Loucy (cell line): ENCODE measurements at regions not wholly inside any gene's neighbourhood (a gene's known extent, or its start where the extent isn't known, plus 50 kb on each side); places are given as distances from the start of the nearest gene placed in this dataset.

ENCODE experiments used
- H2AFZ ChIP-seq: fragments of 200-600 bp; sonication (generic); 2 replicates; pipeline ENCODE4 v1.6.0; 2016; ENCODE audit warnings: antibody characterized with exemption, mild to moderate bottlenecking, low read length, moderate library complexity
- H3F3A ChIP-seq: fragments of 200-600 bp; 2 replicates; pipeline ENCODE4 v1.6.0; 2016; ENCODE audit warnings: antibody characterized with exemption, low read depth, mild to moderate bottlenecking
- H3K27me3 ChIP-seq: fragments of 200-600 bp; sonication (generic); 2 replicates; pipeline ENCODE4 v1.6.1; 2014; ENCODE audit warnings: low read length, mild to moderate bottlenecking; ENCODE audit not compliant: insufficient read depth, poor library complexity, severe bottlenecking
- H3K36me3 ChIP-seq: fragments of 200-600 bp; sonication (generic); 2 replicates; pipeline ENCODE4 v1.6.1; 2016; ENCODE audit warnings: low read length; ENCODE audit not compliant: insufficient read depth
- H3K4me1 ChIP-seq: fragments of 200-600 bp; sonication (generic); 2 replicates; pipeline ENCODE4 v1.5.1; 2014; ENCODE audit warnings: low read length, mild to moderate bottlenecking; ENCODE audit not compliant: insufficient read depth, poor library complexity, severe bottlenecking
- H3K4me2 ChIP-seq: fragments of 200-600 bp; sonication (generic); 2 replicates; pipeline ENCODE4 v1.6.0; 2014; ENCODE audit warnings: antibody characterized with exemption, low read length, low read depth, mild to moderate bottlenecking; ENCODE audit not compliant: poor library complexity, severe bottlenecking
- H3K4me3 ChIP-seq: fragments of 200-600 bp; sonication (generic); 2 replicates; pipeline ENCODE4 v1.5.1; 2014; ENCODE audit warnings: low read length, mild to moderate bottlenecking, mixed read lengths; ENCODE audit not compliant: poor library complexity, severe bottlenecking
- H3K79me2 ChIP-seq: fragments of 200-600 bp; sonication (generic); 2 replicates; pipeline ENCODE4 v1.6.1; 2014; ENCODE audit warnings: low read length; ENCODE audit not compliant: insufficient read depth
- H3K9ac ChIP-seq: fragments of 200-600 bp; sonication (generic); 2 replicates; pipeline ENCODE4 v1.6.0; 2014; ENCODE audit warnings: mild to moderate bottlenecking, low read depth, low read length, moderate library complexity; ENCODE audit not compliant: poor library complexity, severe bottlenecking
- H3K9me2 ChIP-seq: fragments of 200-600 bp; sonication (generic); replicated peaks from 2 replicates; pipeline ENCODE4 v1.6.1; 2016; ENCODE audit warnings: low read depth, low read length, mixed read lengths
- H3K9me3 ChIP-seq: fragments of 200-600 bp; sonication (generic); 2 replicates; pipeline ENCODE4 v1.6.1; 2014; ENCODE audit warnings: mild to moderate bottlenecking, antibody characterized with exemption, low read length, low read depth; ENCODE audit not compliant: insufficient read depth
- H4K20me1 ChIP-seq: fragments of 200-600 bp; sonication (generic); 2 replicates; pipeline ENCODE4 v1.6.0; 2014; ENCODE audit warnings: antibody characterized with exemption, low read length, mild to moderate bottlenecking; ENCODE audit not compliant: insufficient read depth, poor library complexity, severe bottlenecking
- CTCF ChIP-seq: fragments of 200-600 bp; sonication (generic); conservative IDR thresholded peaks from 2 replicates; pipeline ENCODE4 v1.5.1; 2014; ENCODE audit warnings: mild to moderate bottlenecking, antibody characterized with exemption, low read length
- EZH2phosphoT487 ChIP-seq: fragments of 200-600 bp; IDR thresholded peaks from 2 replicates; pipeline ENCODE4 v1.6.1; 2018; ENCODE audit warnings: antibody characterized with exemption, mild to moderate bottlenecking, moderate library complexity, borderline replicate concordance

DNA sequence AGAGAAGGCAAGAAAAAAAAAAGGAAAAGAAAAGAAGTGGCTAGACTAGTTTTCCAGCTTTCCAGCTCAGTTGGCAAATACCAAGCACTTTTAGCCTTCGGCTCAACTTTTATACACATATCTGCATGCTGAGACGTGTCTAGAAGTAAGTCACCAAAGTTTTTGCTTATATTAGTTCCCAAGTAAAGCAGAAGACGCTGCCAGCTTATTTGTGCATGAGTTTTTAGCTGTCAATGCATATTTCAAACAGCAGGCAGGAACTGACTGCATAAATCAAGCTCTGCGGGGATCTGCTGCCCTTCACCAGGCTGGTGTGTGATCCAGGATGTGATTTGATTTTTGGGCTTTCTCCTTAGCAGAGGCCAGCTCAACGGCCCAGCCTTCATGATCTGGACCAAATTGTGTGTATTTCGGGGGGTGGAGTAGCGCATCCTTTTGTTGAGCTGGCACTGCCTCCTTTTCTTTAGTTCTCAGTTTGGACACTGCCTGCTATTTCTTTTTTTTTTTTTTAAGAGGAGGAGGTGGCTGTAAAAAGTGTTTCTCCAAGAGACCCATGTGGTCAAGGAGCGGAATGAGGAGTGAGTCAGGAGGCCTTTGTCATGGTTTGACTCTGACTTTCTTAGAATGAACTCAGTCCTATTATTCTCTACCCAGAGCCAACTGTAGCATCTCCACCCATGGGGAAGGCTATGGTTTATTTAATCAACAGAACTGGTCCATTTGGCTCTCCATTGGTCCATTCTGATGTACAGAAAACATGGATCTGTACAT is 162.6 kb upstream of the XYLT1 start:
- Histone ChIP-seq H3K9ac (no peak overlapping the region), H4K20me1 (no peaks in the 10 kb centered on the region), H3K36me3 (no peaks in the 10 kb centered on the region), H3K4me3 (no peak overlapping the region), H2AFZ (no peak overlapping the region), H3K4me2 (no peak overlapping the region), H3K27me3 (no peaks in the 10 kb centered on the region), H3K9me2 (no peaks in the 10 kb centered on the region), H3K9me3 (no peaks in the 10 kb centered on the region), H3K4me1 (no peaks in the 10 kb centered on the region), H3F3A (no peaks in the 10 kb centered on the region), H3K79me2 (no peaks in the 10 kb centered on the region)
- TF ChIP-seq CTCF (no peak), EZH2phosphoT487 (no peak)

DNA sequence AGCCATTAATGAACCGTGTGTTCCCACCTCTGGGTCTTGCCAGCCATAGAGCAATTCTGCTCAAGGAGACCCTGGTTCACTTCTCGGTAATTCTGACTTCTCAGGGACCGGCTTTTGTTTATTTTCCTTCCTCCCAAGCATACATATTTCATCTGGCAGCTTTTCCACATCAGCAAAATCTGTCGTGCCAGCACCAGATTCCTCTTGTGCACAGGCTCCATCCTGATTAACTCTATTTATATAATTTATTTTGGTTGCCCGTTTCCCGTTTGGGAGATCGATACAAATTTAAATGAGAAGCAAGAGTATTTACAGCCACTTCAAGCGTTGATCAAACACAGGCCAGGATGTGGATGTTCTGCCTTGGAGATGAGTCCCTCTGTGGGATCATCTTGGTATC is 161.9 kb upstream of the XYLT1 start:
- no peaks in the 10 kb centered on the region for H3K36me3 ChIP-seq

DNA sequence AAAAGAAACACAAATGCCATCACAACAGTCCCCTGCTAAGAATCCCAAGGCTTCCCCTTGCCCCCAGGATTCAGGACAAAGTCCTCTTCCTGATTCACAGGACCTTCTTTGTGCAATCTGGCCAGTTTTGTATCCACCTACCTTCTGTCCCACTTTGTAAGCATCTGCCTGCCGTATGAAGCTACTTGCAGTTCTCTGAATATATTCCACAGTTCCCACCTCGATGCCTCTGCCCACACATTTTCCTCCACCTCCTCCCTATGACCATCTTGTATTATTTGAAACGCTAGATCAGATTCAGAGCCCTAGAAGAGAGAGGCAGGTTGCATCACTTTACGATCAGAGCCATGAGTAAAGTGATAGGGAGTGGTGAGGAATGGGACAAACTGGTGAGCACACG is 159.2 kb upstream of the XYLT1 start:
- Histone ChIP-seq H3K9me2 (no peaks in the 10 kb centered on the region), H3K36me3 (no peaks in the 10 kb centered on the region), H3K4me1 (no peaks in the 10 kb centered on the region), H3K4me2 (no peak overlapping the region), H4K20me1 (no peaks in the 10 kb centered on the region), H3F3A (no peaks in the 10 kb centered on the region), H3K9ac (no peak overlapping the region), H3K9me3 (peaks cover 10% of the 10 kb centered on the region; the same call in 1 of the 2 replicates), H3K79me2 (no peaks in the 10 kb centered on the region), H3K4me3 (no peak overlapping the region), H3K27me3 (no peaks in the 10 kb centered on the region), H2AFZ (no peak overlapping the region)
- TF ChIP-seq EZH2phosphoT487 (no peak), CTCF (no peak)

More for the DNA sequence above, 161.9 kb upstream of the XYLT1 start:
- TF ChIP-seq EZH2phosphoT487, result no peak
- no peak for TF ChIP-seq CTCF
- H3K4me2 ChIP-seq, result no peak overlapping the region
- H3K9me3 ChIP-seq, result no peaks in the 10 kb centered on the region
- no peak overlapping the region for H3K9ac ChIP-seq
- H3K9me2 ChIP-seq, result no peaks in the 10 kb centered on the region
- no peaks in the 10 kb centered on the region for H3F3A ChIP-seq
- H4K20me1 ChIP-seq, result no peaks in the 10 kb centered on the region
- H2AFZ ChIP-seq, result no peak overlapping the region
- H3K27me3 ChIP-seq, result no peaks in the 10 kb centered on the region
- H3K4me3 ChIP-seq, result no peak overlapping the region
- no peaks in the 10 kb centered on the region for H3K79me2 ChIP-seq
- H3K4me1 ChIP-seq, result no peaks in the 10 kb centered on the region
